HG02678 (cell line): ENCODE measurements at regions not wholly inside any gene's neighbourhood (a gene's known extent, or its start where the extent isn't known, plus 50 kb on each side); places are given as distances from the start of the nearest gene placed in this dataset.

ENCODE experiments used
- ATAC-seq: cut with Tn5 transposase; IDR thresholded peaks from one replicate; pipeline ENCODE4 v1.9.1; 2021; ENCODE audit warnings: mild to moderate bottlenecking, moderate library complexity; ENCODE audit not compliant: unreplicated experiment

- no peak for ATAC-seq
Measured at GRCh38 chr5:123756318-123756665, 244.3 kb downstream of the CSNK1G3 start.

- ATAC-seq: no peak
Measured at GRCh38 chr5:123755653-123756317, 243.8 kb downstream of the CSNK1G3 start.

- ATAC-seq: no peak
Measured at GRCh38 chr5:123754908-123755307, 242.9 kb downstream of the CSNK1G3 start.

- no peak for ATAC-seq
Measured at GRCh38 chr5:123753937-123754891, 242.2 kb downstream of the CSNK1G3 start.

GRCh38 chr5:123753180-123753936, 241.4 kb downstream of the CSNK1G3 start:
- ATAC-seq: no peak

GRCh38 chr5:123752552-123753179, 240.7 kb downstream of the CSNK1G3 start:
- ATAC-seq: no peak

GRCh38 chr5:123751670-123752069, 239.7 kb downstream of the CSNK1G3 start:
- ATAC-seq: no peak

GRCh38 chr5:123748239-123748638, 236.3 kb downstream of the CSNK1G3 start:
- ATAC-seq: no peak

- ATAC-seq: no peak
Measured at GRCh38 chr5:123746683-123747360, 234.8 kb downstream of the CSNK1G3 start.

- ATAC-seq: no peak
Measured at GRCh38 chr5:123743990-123744583, 232.1 kb downstream of the CSNK1G3 start.

GRCh38 chr5:123735384-123735783, 223.4 kb downstream of the CSNK1G3 start:
- no peak for ATAC-seq

- no peak for ATAC-seq
Measured at GRCh38 chr5:123732257-123732656, 220.3 kb downstream of the CSNK1G3 start.

GRCh38 chr5:123722451-123722850, 210.5 kb downstream of the CSNK1G3 start:
- ATAC-seq: no peak

- ATAC-seq: no peak
Measured at GRCh38 chr5:123721675-123722276, 209.8 kb downstream of the CSNK1G3 start.

- ATAC-seq: no peak
Measured at GRCh38 chr5:123720955-123721354, 209.0 kb downstream of the CSNK1G3 start.

GRCh38 chr5:123720339-123720738, 208.4 kb downstream of the CSNK1G3 start:
- no peak for ATAC-seq

- ATAC-seq: no peak
Measured at GRCh38 chr5:123719004-123719403, 207.0 kb downstream of the CSNK1G3 start.

GRCh38 chr5:123718238-123718637, 206.3 kb downstream of the CSNK1G3 start:
- no peak for ATAC-seq

GRCh38 chr5:123717139-123717538, 205.2 kb downstream of the CSNK1G3 start:
- ATAC-seq: no peak

GRCh38 chr5:123710031-123710430, 198.1 kb downstream of the CSNK1G3 start:
- ATAC-seq: no peak
